Common myeloid progenitor, CD34-positive (primary cell): ENCODE measurements at regions not wholly inside any gene's neighbourhood (a gene's known extent, or its start where the extent isn't known, plus 50 kb on each side); places are given as distances from the start of the nearest gene placed in this dataset.
A peak's percentile ranks its signal among the peaks of the same experiment; 100 is the strongest.

ENCODE experiments used
- CTCF ChIA-PET: fragments of 350-600 bp; sonication (Branson Sonifier 250); formaldehyde crosslinking; loops from one replicate; lab custom pipeline; 2021; ENCODE audit warnings: antibody characterized with exemption; lab: Charles Lee
- POLR2A ChIA-PET: fragments of 350-600 bp; sonication (Branson Sonifier 250); formaldehyde crosslinking; loops from one replicate; lab custom pipeline; 2021; ENCODE audit warnings: antibody characterized with exemption; lab: Charles Lee
- DNase-seq, 3 donors: peaks; one replicate each; pipeline versions ENCODE4 v3.0.0 to v3.0.0-alpha.2; 2013
- H3K27ac ChIP-seq, 2 experiments: 1 replicate in 1 of 2; 2 replicates in 1 of 2; pipeline ENCODE4 v1.7.0; 2013; ENCODE audit warnings: inconsistent platforms in 2 of 2, low read length in 2 of 2, mild to moderate bottlenecking in 2 of 2, low read depth in 1 of 2, moderate library complexity in 1 of 2; ENCODE audit not compliant: severe bottlenecking in 2 of 2, insufficient read depth in 1 of 2, poor library complexity in 1 of 2
- H3K27me3 ChIP-seq, 5 experiments: replicated peaks in 2 of 5; 1 replicate in 3 of 5; 2 replicates in 2 of 5; pipeline versions ENCODE4 v1.6.1 to v1.7.0; 2013; ENCODE audit warnings: low read length in 4 of 5, mild to moderate bottlenecking in 2 of 5, moderate library complexity in 2 of 5, inconsistent platforms in 1 of 5; ENCODE audit not compliant: insufficient read depth in 5 of 5, control insufficient read depth in 4 of 5
- H3K36me3 ChIP-seq, 4 experiments: 1 replicate in 2 of 4; 2 replicates in 2 of 4; pipeline versions ENCODE4 v1.6.1 to v1.7.0; 2013; ENCODE audit warnings: low read length in 3 of 4, control low read depth in 1 of 4, mild to moderate bottlenecking in 1 of 4; ENCODE audit not compliant: control insufficient read depth in 4 of 4, insufficient read depth in 4 of 4
- H3K4me1 ChIP-seq, 4 experiments: 1 replicate in 3 of 4; 2 replicates in 1 of 4; pipeline versions ENCODE4 v1.6.1 to v1.7.1; 2013; ENCODE audit warnings: low read length in 3 of 4, mild to moderate bottlenecking in 3 of 4, control low read depth in 1 of 4, inconsistent platforms in 1 of 4, moderate library complexity in 1 of 4; ENCODE audit not compliant: control insufficient read depth in 4 of 4, insufficient read depth in 4 of 4; ENCODE audit errors: control extremely low read depth in 1 of 4
- H3K4me3 ChIP-seq, 7 experiments: 1 replicate in 4 of 7; 2 replicates in 3 of 7; pipeline versions ENCODE4 v1.5.1 to v1.7.0; 2013; ENCODE audit warnings: mild to moderate bottlenecking in 7 of 7, low read length in 6 of 7, moderate library complexity in 6 of 7, inconsistent platforms in 2 of 7, low read depth in 2 of 7, control low read depth in 1 of 7; ENCODE audit not compliant: insufficient read depth in 4 of 7, control insufficient read depth in 1 of 7; ENCODE audit errors: extremely low read depth in 1 of 7
- H3K9me3 ChIP-seq, 5 experiments: 1 replicate in 4 of 5; 2 replicates in 1 of 5; pipeline versions ENCODE4 v1.6.1 to v1.7.1; 2013; ENCODE audit warnings: low read length in 4 of 5, mild to moderate bottlenecking in 2 of 5, inconsistent platforms in 1 of 5, low read depth in 1 of 5, moderate library complexity in 1 of 5; ENCODE audit not compliant: control insufficient read depth in 4 of 5, insufficient read depth in 2 of 5; ENCODE audit errors: control extremely low read depth in 1 of 5
- WGBS: methylation state at CpG from one replicate; pipeline ENCODE4 v1.1.5; 2013; ENCODE audit not compliant: insufficient coverage; 5-methylcytosine and 5-hydroxymethylcytosine counted together

GRCh38 chr3:57009802-57010201, 50.7 kb upstream of the SPATA12 start:
- H3K4me1 ChIP-seq = peaks cover 0 to 22% (median 16%) of the 10 kb centered on the region in 4 experiments
- DNase-seq = no peak
- 93% methylated on average over 4 of the region's 7 CpGs for WGBS
- no peak overlapping the region for H3K4me3 ChIP-seq
- no peak overlapping the region for H3K27ac ChIP-seq
- CTCF ChIA-PET = interaction anchor here (2.6 to 2.8 kb wide), 2 partner anchors 11 to 14 kb away, joined by 12 to 16 read pairs; no protein-coding TSS in a partner anchor
- H3K27me3 ChIP-seq = no peaks in the 10 kb centered on the region
- H3K36me3 ChIP-seq = no peaks in the 10 kb centered on the region
- no peaks in the 10 kb centered on the region for H3K9me3 ChIP-seq
- POLR2A ChIA-PET = no interaction called here

DNA sequence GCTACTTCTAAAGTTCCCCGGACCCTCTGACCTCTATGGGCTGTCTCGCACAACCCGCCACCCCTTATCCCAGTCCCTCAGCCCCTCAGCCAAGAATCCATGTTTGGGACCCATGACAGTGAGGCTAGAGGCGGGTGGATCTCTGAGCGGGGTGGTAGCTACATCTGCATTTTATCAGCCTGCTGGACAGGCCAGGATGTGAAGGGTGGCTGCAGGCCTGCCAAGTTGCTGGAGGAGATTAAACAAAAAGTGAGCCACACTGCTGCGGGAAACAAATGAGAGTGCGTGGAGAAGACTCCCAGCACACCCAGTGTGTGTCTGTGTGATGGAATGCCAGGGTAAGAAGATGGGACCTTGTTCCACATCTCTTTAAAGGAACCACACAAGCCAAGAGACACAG, 51.1 kb upstream of the SPATA12 start:
- CTCF ChIA-PET = interaction anchor here (2.3 to 2.8 kb wide), 3 partner anchors 8 to 14 kb away, joined by 8 to 16 read pairs (median 12); no protein-coding TSS in a partner anchor
- WGBS = 100% methylated on average over 4 of the region's 7 CpGs
- Histone ChIP-seq H3K4me1 (peaks cover 0 to 22% (median 17%) of the 10 kb centered on the region in 4 experiments), H3K9me3 (no peaks in the 10 kb centered on the region), H3K36me3 (no peaks in the 10 kb centered on the region), H3K27me3 (no peaks in the 10 kb centered on the region), H3K4me3 (no peak overlapping the region), H3K27ac (no peak overlapping the region)
- no peak for DNase-seq
- POLR2A ChIA-PET = no interaction called here

DNA sequence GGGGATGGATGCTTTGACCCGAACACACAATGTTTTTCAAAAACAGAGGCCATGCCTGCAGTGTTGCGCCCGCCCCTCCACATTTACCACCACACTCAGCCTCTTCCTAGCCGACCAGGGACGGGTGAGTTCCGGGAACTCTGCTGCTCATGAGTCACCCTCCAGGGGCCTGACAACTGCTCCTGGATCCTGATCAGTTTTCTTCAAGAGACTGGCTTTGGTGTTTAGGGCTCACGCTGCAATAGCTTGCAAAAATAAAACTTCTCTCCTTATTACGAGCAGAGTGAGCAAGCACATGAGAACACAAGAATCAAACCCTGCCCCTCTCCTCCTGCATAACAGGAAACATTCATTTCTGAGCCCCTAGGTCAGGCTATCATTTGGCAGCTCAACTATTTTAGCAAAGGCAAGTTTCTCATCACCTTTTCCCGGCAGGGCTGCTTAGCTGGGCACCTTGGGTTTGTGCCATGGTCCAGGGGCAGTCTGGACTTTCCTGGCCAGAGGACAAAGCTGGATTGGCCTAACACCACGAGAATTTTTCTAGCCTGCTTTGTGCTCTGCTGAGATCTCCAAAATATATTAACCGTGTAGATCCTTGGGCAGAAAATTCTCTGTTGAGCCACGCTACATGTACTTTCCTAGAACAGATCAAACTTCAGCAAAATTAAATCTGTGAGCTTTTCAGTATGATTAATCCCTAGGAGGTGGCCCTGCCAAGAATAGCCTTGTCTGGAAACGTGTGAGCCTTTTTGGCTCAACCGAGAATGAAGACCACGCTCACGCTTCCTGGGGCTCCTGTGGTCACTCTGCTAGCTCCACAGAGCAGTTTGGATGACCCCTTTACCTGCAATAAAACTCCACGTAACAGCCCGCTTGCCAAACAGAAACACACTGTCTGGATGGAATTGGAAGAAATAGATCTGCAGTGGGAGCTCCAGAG, 52.7 kb upstream of the SPATA12 start:
- Histone ChIP-seq H3K9me3 (no peaks in the 10 kb centered on the region), H3K4me1 (peaks cover 0 to 22% (median 19%) of the 10 kb centered on the region in 4 experiments), H3K4me3 (peak overlapping the region in 1 of 7 experiments; percentile 2), H3K27me3 (no peaks in the 10 kb centered on the region), H3K27ac (peak overlapping the region in 1 of 2 experiments; percentile 64), H3K36me3 (no peaks in the 10 kb centered on the region)
- CTCF ChIA-PET = interaction anchor here (0.8 to 2.8 kb wide), 10 partner anchors 9 to 548 kb away, joined by 3 to 16 read pairs (median 4); partner anchors contain the start of gene PDE12
- peak in 2 of 3 donors; percentile 64 to 71 for DNase-seq
- 56% methylated on average over 16 of the region's 18 CpGs for WGBS
- POLR2A ChIA-PET = interaction anchor here (0.6 to 0.9 kb wide), 3 partner anchors 41 to 902 kb away, joined by 3 to 6 read pairs (median 3); no protein-coding TSS in a partner anchor

- no peak overlapping the region for H3K27ac ChIP-seq
- WGBS = 76% methylated on average over 7 of the region's 7 CpGs
- no peak for DNase-seq
- ChIA-PET CTCF (interaction anchor here (0.8 to 3.6 kb wide), 9 partner anchors 8 to 549 kb away, joined by 3 to 33 read pairs (median 6); partner anchors contain the start of gene PDE12), POLR2A (no interaction called here)
- H3K27me3 ChIP-seq = no peaks in the 10 kb centered on the region
- no peaks in the 10 kb centered on the region for H3K36me3 ChIP-seq
- peaks cover 0 to 22% (median 19%) of the 10 kb centered on the region in 4 experiments for H3K4me1 ChIP-seq
- no peaks in the 10 kb centered on the region for H3K9me3 ChIP-seq
- H3K4me3 ChIP-seq = no peak overlapping the region
These were observed 53.5 kb upstream of the SPATA12 start for GRCh38 chr3:57006949-57007419.

GRCh38 chr3:57006179-57006657, 54.2 kb upstream of the SPATA12 start:
- Histone ChIP-seq H3K4me3 (no peak overlapping the region), H3K27ac (no peak overlapping the region), H3K36me3 (no peaks in the 10 kb centered on the region), H3K27me3 (no peaks in the 10 kb centered on the region), H3K9me3 (no peaks in the 10 kb centered on the region), H3K4me1 (peaks cover 0 to 22% (median 19%) of the 10 kb centered on the region in 4 experiments)
- CTCF ChIA-PET = interaction anchor here (0.8 to 3.6 kb wide), 5 partner anchors 8 to 16 kb away, joined by 3 to 33 read pairs (median 3); no protein-coding TSS in a partner anchor
- POLR2A ChIA-PET = no interaction called here
- 92% methylated on average over 10 of the region's 11 CpGs for WGBS
- no peak for DNase-seq

GRCh38 chr3:57004229-57004628, 56.2 kb upstream of the SPATA12 start:
- no peak overlapping the region for H3K27ac ChIP-seq
- POLR2A ChIA-PET = no interaction called here
- CTCF ChIA-PET = interaction anchor here (1.0 to 3.6 kb wide), 4 partner anchors 8 to 92 kb away, joined by 3 to 33 read pairs (median 8); no protein-coding TSS in a partner anchor
- H3K36me3 ChIP-seq = no peaks in the 10 kb centered on the region
- DNase-seq = no peak
- H3K4me1 ChIP-seq = peaks cover 0 to 22% (median 19%) of the 10 kb centered on the region in 4 experiments
- 77% methylated on average over 5 of the region's 6 CpGs for WGBS
- no peaks in the 10 kb centered on the region for H3K9me3 ChIP-seq
- no peaks in the 10 kb centered on the region for H3K27me3 ChIP-seq
- no peak overlapping the region for H3K4me3 ChIP-seq
